HG03378 (cell line): ENCODE measurements at regions not wholly inside any gene's neighbourhood (a gene's known extent, or its start where the extent isn't known, plus 50 kb on each side); places are given as distances from the start of the nearest gene placed in this dataset.
"Not testable (repeated sequence)": the region's sequence is repeated elsewhere in the genome, so short reads cannot be mapped to it uniquely, and the experiment has no call there.

Experiments
- ATAC-seq: cut with Tn5 transposase; IDR thresholded peaks from one replicate; pipeline ENCODE4 v1.9.1; 2021; ENCODE audit warnings: mild to moderate bottlenecking, moderate library complexity; ENCODE audit not compliant: unreplicated experiment

DNA sequence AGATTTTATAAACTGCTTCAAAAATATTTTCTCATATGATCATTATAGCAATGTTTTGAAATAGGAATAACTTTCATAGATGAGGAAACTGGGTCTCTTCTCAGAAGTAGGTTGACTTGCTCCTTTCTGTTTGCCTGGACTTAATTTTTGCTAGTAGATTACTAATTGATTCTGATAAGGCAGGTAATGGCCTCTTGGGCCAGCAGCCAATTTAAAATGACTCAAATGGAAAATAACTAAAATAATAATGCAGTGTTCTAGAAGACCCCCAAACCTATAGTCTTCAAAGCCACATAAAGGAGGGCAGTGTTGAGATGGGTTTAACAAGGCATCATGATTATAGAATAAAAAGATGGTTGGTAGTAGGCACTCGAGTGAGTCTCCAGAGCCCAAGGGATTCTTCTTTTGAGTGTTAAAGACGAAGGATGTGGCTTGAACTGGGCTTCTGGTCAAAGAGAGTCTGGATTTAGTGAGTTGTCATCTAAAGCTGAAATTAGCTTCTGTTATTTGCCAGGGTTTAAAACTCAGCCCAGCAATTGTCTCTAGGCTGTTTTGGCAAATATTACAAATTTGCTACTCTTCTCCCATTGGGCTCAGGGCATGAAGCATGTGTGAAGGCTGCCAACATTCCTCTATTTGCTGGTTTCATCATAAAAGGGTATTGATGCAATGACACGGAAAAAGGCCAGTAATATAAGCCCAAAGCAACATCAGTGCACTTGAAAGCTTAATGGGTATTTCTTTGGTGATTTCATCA, 297.1 kb upstream of the MEIS2 start:
- ATAC-seq = no peak

DNA sequence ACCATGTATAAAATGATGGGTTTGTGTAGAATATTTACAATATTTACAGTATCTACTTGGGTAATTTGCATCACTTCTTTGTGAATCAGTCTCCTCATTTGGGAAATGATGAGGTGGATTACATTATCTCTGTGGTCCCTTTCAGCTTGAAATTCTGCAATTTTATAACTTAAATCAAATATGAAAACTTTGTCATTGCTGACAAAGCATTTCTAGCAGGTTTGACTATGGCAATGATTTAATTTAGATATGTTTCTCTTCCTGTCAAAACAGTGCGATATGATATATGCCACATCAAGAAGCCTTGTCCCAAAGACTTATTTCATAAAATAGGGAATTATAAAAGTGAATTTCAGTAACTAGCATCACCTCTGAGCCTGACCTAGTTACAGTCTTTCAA, 315.8 kb upstream of the MEIS2 start:
- no peak for ATAC-seq

DNA sequence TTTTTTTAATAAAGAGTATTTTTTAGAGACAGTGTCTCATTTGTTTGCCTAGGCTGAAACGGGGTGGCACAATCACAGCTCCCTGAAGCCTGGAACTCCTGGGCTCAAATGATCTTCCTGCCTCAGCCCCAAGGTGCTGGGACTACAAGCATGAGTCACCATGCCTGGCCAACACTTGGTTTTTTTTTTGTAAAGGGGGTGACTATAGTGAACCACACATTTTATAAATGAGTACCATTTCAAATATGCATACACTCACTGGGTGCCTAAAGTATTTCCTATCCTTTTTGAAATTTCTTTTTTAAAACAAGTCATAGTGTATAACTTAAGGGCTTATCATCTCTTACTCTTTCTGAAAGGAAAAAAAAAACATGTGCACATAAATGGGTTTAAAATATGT, 325.2 kb upstream of the MEIS2 start:
- no peak for ATAC-seq

DNA sequence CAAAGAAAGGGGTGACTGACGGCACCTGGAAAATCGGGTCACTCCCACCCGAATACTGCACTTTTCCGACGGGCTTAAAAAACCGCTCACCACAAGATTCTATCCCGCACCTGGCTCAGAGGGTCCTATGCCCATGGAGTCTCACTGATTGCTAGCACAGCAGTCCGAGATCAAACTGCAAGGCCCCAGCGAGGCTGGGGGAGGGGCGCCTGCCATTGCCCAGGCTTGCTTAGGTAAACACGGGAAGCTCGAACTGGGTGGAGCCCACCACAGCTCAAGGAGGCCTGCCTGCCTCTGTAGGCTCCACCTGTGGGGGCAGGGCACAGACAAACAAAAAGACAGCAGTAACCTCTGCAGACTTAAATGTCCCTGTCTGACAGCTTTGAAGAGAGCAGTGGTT, 327.0 kb upstream of the MEIS2 start:
- not testable (repeated sequence) for ATAC-seq

DNA sequence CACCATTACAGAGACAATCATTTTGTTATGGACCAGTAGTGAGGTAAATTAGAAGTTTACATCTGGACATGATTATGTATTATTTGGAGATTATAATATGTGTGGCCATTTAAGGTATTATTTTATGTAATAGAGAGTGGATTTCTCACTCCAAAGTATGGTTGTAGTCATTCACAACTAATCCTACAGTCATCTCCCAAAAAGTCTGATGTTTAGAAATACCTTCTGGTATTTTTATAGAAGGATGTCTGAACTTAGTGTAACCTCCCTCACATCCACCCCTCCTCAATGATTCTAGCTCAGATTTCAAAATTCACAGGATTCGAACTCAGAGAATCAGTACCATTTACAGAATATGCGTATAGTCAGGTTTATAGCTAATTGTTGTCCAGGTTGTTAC, 346.6 kb upstream of the MEIS2 start:
- ATAC-seq = no peak

DNA sequence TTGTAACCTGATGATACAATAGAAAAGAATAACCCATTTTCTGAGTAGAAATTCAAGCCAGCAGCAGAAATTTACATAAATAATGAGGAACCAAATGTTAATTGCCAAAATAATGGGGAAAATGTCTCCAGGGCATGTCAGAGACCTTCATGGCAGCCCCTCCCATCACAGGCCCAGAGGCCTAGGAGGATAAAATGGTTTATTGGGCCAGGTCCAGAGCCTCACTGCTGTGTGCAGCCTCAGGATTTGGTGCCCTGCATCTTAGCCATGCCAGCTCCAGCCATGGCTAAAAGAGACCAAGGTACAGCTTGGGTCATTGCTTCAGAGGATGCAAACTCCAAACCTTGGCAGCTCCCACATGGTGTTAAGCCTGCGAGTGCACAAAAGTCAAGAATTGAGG, 352.1 kb upstream of the MEIS2 start:
- ATAC-seq = no peak

DNA sequence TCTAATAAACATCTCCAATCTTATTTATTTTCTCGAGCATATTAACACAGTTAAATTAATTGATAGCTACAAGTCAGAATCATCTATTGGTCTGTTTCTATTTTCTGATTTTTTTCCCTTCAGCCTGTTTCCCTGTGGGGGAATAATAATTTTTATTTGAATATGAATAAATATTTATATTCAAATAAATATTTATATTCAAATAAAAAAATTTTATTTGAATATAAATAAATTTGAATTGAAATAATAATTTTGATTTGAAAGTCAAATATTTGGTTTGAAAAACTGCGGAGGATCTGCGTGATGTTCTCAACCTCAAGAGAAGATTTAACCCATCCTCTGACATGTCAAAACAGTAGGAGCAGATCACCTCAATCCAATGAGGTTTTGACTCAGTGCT, 380.1 kb upstream of the MEIS2 start:
- ATAC-seq = no peak

DNA sequence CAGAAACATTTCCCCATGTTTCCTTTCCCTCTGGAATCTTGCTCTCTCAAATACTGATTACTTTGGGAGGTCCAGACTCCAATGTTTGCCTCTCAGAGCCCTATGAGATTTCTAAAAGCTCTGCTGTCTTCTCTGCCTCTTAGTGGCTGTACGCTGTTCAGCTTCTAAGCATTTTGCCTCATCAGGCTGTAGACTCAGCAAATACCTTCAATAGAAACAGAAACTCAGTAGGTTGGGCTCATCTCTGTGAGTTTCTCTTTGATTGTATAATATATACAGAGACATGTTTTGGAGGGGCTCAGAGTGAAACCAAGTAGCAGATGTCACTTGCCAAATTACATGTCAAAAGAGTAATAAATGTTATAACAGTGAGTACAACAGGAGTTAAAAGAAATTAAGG, 380.8 kb upstream of the MEIS2 start:
- ATAC-seq = no peak

DNA sequence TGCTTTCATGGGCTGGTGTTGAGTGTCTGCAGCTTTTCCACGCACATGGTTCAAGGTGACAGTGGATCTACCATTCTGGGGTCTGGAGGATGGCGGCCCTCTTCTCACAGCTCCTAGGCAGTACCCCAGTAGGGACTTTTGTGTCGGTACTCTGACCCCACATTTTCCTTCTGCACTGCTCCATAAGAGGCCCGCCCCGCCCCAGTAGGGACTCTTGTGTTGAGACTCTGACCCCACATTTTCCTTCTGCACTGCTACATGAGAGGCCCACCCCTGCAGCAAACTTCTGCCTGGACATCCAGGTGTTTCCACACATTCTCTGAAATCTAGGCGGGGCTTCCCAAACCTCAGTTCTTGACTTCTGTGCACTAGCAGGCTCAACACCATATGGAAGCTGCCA, 383.4 kb upstream of the MEIS2 start:
- no peak for ATAC-seq

DNA sequence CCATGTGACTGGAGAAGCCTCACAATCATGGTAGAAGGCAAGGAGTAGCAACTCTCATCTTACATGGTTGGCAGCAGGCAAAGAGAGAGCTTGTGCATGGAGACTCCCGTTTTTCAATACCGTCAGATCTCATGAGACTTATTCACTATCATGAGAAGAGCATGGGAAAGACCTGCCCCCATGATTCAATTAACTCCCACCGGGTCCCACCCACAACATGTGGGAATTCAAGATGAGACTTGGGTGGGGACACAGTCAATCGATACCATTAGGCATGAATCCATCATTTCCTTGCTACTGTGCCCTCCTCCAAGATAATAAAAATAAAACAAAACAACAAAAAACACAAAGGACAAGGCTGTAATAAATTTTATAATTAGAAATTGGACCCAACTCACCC, 384.7 kb upstream of the MEIS2 start:
- no peak for ATAC-seq

DNA sequence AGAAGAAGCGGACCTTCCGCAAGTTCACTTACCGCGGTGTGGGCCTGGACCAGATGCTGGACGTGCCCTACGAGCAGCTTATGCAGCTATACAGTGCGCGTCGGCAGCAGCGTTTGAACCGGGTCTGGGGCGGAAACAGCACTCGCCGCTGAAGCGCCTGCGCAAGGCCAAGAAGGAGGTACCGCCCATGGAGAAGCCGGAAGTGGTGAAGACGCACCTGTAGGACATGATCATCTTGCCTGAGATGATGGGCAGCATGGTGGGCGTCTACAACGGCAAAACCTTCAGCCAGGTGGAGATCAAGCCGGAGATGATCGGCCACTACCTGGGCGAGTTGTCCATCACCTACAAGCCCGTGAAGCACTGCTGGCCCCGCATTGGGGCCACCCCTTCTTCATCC, 390.4 kb upstream of the MEIS2 start:
- ATAC-seq = no peak

DNA sequence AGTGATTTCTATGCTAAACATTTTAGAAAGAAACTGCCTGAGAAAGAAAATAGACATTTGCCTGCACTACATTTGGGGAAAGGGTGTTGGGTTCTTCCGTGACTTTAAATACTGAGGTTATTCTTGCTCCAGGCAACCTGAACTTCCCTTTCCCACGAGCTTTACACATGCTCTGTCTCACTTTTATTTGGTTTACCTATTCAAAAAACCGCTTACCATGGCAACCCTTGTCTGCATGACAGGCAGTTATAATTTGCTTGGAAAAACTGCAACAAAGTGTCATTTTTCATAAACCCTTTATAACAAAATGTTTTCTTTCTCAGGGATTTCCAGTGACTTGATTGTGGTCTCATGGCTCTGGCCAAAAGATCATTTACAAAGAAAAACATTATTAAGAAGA, 416.3 kb upstream of the MEIS2 start:
- no peak for ATAC-seq

DNA sequence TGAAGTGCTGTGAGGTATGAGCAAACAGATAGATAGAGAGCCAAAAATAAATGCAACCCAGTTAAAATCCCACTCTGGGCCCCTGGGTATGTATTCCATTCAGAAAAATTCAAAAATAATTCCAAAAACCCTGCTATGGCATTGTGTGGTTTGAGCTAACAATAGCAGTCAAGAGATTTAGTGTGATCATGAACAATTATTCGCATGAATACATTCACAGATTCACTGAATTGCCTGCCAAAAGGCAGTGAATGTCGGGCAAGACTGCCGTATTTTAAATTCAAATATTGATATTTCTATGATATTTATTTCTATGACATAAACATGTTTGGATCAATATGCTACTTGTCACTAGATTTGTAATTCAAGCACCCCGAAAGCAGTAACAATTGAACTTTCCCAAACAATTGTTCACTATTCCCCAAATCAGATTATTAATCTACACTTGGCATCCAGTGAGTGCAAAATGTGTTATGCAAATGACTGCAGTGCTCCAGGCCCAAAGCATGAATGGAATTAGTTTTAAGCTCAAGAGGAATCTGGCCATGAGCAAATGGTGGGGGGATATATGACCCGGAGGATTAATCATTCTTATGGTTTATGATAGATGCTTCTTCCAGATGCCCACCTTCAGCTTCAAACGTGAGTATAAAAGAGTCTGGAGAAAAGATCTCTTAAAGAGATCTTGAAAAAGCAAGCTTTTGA, 417.0 kb upstream of the MEIS2 start:
- ATAC-seq = no peak

DNA sequence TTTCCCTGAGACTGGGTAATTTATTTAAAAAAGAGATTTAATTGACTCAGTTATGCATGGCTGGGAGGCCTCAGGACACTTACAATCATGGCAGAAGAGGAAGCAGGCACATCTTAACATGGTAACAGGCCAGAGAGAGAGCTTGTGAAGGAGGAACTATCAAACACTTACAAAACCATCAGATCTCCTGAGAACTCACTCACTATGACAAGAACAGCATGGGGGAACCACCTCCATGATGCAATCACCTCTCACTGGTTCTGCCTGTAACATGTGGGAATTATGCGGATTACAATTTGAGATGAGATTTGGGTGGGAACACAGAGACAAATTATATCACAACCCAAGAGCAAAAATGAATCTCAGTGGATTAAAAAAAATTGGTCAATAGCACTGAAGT, 416.0 kb upstream of the TMCO5A start:
- ATAC-seq = no peak

DNA sequence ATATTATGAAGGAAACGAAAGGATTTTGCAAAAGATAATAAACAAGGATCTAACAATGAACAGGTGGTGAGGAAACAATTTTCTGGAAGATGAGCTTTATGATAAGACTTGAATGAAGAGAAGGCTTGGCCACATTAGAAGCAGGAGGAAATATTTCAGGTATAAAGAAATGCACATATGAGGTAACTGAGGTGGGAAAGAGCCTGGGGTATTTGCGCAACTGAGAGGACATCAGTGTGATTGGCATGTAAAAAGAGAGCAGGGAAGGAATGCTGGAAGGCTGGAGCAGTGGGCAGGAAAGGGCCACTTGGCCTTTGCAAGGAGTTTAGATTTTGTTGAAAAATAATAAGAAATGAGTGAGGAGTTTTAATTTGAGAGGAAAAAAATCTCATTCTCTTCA, 414.4 kb upstream of the TMCO5A start:
- no peak for ATAC-seq

DNA sequence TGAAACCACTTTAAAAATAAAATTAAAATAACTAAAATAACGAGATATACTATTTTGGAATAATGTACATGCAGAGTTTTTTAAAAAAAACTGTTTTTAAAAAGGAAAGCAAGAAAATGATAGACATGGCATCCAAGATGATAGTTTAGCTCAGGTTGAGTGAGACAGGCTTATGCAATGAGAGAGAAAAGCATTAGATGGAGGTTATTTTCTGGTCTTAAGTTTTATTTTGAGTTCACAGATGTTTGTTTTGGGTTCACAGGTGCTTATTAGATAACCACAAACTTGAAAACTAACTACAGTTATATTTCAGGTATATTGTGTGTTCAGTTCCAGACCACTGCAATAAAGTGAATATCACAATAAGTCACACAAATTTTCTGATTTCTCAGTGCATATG, 413.6 kb upstream of the TMCO5A start:
- ATAC-seq = no peak

DNA sequence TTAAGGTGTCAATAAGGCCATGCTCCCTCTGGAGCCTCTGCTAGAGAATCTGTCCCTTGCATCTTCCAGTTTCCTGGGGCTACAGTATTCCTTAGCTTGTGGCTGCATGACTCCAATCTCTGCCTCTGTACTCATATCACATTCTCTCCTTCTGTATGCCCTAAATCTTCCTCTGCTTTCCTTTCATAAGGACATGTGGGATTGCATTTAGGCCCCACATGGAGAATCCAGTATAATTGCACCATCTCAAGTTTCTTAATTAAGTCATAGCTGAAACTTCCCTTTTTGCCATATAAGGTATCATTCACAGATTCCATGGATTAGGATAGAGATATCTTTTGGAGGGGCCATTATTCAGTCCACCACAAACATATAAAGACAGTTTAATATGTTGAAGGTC, 409.8 kb upstream of the TMCO5A start:
- no peak for ATAC-seq

DNA sequence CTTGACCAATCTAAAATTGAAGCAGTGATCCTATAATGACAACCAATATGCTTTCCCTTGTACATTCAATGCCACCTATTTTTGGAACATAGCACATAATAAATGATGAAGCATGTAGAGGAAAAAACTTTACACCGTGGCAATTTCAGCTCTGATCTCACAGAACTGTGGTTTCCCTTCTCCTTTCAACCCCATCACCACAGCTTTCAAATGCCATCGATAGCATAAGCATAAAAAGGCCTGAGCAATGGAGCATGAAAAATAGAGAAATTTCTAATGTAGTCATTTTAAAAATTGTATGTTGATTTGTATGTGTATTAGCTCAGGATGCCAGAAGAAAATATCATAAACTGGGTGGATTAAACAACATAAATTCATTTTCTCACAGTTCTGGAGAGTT, 406.0 kb upstream of the TMCO5A start:
- ATAC-seq = no peak

DNA sequence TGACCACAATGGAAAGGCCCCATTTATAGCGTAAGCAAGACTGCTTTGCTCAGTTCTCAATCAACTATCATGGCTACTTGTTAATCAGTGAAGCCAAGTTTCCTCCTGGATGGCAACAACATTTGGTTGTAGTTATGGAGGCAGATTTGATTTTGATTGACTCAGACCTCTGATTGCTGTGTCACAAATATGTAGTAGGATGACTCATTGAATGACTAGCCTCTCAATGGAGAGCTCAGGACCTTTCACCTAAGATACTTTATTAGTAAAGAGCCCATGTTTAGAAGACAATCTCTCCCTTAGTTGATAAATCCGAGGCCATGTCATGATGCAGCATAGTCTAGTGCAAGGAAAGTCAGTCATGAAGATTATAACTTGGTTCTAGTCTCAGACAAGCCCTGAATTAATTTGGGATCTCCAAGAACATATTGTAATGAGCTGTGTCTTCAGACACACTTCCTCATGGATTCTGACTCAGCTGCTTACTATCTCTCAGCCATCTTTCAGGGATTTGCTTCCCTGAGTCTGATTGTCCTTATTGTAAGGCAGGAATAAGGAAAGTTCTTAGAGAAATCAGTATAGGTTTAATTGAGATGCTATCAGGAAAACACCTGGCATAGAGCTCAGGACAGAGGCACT, 397.4 kb upstream of the TMCO5A start:
- ATAC-seq = no peak

DNA sequence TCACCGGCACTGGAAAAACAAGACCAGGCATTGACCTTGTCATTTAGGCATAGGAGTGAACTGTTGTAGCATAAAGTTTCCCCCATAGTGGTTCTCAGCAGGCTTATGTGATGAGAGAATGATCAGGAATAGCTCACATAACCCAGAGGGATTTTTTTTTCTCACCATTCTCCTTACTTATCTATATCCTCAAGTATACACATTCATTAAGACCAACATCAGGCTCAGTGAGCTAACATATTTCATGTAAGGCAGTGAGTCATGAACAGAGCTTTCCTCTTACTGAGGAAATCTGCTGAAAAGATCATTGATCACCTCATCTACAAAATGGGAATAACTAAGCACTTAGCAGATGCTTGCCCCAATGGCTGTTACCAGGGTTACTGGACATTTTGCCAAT, 396.6 kb upstream of the TMCO5A start:
- no peak for ATAC-seq

DNA sequence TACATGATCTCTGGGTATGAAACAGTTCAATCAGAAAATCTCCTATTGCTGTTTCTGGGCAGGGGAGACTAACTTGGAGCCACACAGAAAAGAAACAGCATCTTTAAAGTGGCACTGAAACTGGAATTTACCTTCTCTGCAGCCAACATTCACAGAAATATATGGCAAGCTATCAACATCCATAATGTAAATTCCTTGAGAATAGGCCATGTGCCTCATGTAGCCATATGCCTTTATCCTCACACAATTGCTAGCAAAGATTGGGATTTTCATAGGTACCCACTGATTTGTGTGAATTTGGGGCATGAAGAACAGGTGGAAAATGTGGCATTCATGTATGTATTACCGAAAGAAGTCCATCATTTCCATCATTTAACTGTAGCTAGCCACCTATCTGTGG, 386.3 kb upstream of the TMCO5A start:
- no peak for ATAC-seq

DNA sequence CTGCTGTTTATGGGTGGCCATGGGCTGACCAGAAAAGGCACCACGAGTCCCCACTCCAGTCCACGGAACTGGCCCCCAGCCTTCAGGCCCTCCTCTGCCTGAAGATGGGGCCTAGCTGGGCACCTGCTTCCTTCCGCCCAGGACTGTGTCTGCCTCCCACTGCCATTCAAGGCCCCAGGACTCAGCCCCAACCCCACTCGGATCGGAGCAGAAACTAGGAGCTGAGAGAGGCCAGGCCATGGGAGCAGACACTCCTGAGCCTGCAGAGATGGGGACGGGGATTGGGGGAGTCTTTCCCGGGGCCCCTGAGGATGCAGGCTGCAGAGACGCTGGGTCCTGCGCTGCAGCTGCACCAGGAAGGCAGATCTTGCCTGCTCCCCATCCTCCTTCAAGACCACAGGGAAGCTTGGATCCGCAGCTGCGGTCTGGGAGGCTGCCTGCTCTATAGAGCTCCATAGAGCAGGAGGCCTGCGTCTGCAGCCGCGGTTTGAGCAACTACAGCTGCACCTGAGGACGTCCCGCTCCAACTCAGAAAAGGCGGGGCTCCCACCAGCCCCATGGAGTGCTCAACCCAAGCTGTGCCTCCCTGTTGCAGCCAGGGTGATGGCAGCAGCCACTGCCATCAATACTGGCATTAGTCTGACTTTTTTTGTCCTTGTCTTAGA, 383.9 kb upstream of the TMCO5A start:
- ATAC-seq = no peak
